ENCODE measurements at regions not wholly inside any gene's neighbourhood (a gene's known extent, or its start where the extent isn't known, plus 50 kb on each side); places are given as distances from the start of the nearest gene placed in this dataset.

GRCh38 chr11:128343135-128343514, 244.2 kb downstream of the ETS1 start:
- H3K27ac ChIP-seq, result peak overlapping the region; percentile 67 to 70

DNA sequence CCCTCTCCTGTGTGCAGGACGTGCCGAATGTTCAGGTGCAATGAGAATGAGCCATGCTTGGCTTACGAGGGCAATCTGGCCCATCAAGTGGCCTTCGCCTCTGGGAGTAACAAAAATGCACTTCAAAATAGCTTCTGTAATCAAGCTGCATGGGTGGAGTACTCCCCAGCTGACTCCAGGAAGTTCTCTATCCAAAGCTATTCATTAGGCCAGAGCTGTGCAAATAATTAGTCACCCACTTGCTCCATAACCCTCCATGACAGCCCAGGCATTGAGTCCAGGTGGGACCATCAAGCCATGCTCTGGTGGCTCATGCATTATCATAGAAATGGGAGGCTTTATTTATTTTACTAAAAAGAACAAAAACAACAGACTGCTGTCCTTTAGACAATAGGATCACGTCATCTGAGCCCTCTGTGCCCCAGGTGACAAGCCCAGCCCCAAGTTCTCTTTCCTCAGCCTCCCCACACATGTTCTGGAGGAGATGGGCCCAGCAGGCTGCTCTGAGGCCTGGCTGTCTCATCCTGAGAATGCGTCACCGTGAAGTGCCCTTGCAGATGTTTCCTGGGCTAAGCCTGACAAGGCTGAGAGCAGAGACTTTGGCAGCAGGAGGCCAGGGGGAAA, 244.7 kb downstream of the ETS1 start:
- TF ChIP-seq CTCF (IDR thresholded peaks at IDR 0.05), result no peak

More at GRCh38 chr11:128343135-128343514, 244.2 kb downstream of the ETS1 start:
- Histone ChIP-seq H3K36me3 (no peaks in the 10 kb centered on the region), H3K4me1 (peaks cover 4 to 29% of the 10 kb centered on the region in 2 donors), H3K9me3 (no peaks in the 10 kb centered on the region), H3K4me3 (no peak overlapping the region), H3K27me3 (no peaks in the 10 kb centered on the region)
- no peak for ATAC-seq
- intact Hi-C loops (cut with DNase I), result no loop called here
- TF ChIP-seq CTCF (IDR thresholded peaks at IDR 0.05), result no peak
- no peak for DNase-seq

DNA sequence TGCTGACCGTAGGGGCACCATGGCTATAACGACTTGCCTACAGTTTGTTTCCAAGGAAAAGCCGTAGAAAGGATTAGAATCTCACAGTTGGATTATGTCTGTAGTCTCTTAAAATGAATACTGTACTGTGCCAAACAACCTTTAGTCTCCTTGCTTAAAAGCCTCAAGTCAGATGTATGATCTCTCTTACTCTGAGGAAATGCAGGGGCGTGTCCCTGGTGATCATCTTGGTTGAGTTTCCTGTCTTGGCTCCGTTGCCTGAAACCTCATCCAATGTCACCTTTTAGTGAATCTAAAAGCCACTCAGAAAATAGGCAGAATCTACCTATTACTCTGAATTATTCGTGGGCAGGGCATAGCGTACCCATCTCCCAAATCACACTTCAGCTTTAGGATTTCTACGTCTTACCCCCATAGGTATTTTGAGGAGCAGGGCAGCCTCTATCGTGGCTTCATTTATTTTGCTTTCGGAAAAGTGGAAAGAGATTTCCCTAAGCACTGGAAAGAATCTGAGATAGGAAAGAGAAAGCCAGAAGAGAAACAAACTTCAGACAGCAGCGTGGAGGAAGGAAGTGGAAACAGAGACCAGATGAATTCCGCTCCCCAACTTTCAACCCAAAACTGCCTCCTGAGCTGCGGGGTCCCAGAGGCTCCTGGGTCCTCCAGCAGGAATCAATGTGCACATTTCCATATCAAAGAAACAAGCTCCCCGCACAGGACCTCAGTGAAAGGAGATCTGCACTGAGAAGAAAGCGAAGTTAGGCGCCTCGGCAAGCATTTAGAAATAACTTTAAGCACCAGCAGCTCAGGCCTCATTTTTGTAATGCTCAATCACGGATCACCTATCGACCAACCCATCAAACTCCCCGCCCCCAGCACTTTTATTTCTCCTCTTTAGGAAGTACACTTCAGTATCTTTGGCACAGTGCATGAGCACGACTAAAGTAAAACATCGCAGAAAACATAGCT, 245.8 kb downstream of the ETS1 start:
- intact Hi-C loops (cut with DNase I), result no loop called here
- Histone ChIP-seq H3K4me1 (peaks cover 4 to 29% of the 10 kb centered on the region in 2 donors), H3K36me3 (no peaks in the 10 kb centered on the region), H3K27me3 (no peaks in the 10 kb centered on the region), H3K9me3 (no peaks in the 10 kb centered on the region), H3K27ac (peak overlapping the region; percentile 67 to 70), H3K4me3 (no peak overlapping the region)
- DNase-seq (no peak), ATAC-seq (no peak)
- TF ChIP-seq CTCF (IDR thresholded peaks at IDR 0.05), result no peak

More for the DNA sequence above, 244.7 kb downstream of the ETS1 start:
- ATAC-seq (peak; percentile 97), DNase-seq (peak in 2 of 4 donors; percentile 37 to 74)
- intact Hi-C loops (cut with DNase I), result no loop called here
- H3K27ac ChIP-seq, result peak overlapping the region; percentile 67 to 70
- no peak overlapping the region for H3K4me3 ChIP-seq
- no peaks in the 10 kb centered on the region for H3K36me3 ChIP-seq
- no peaks in the 10 kb centered on the region for H3K27me3 ChIP-seq
- peaks cover 4 to 29% of the 10 kb centered on the region in 2 donors for H3K4me1 ChIP-seq
- no peaks in the 10 kb centered on the region for H3K9me3 ChIP-seq

DNA sequence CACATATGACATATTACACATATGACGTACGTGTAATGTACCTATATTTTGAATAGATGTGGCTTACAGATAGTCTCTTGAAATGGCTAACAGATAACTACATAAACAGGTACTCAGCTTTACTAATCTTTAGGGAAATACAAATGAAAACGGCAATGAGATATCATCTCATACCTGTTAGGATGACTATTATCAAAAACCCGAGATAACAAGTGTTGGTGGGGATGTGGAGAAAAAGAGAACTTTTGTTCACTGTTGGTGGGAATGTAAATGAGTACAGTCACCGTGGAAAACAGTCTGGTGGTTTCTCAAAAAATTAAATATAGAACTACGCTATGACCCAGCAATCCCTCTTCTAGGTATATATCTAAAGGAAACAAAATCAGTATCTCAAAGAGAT, 247.6 kb downstream of the ETS1 start:
- intact Hi-C loops (cut with DNase I), result no loop called here

More for the DNA sequence above, 247.6 kb downstream of the ETS1 start:
- Histone ChIP-seq H3K36me3 (no peaks in the 10 kb centered on the region), H3K4me3 (no peak overlapping the region), H3K27ac (no peak overlapping the region), H3K4me1 (peaks cover 4 to 34% of the 10 kb centered on the region in 2 donors), H3K27me3 (no peaks in the 10 kb centered on the region), H3K9me3 (no peaks in the 10 kb centered on the region)
- DNase-seq (no peak), ATAC-seq (no peak)
- TF ChIP-seq CTCF (IDR thresholded peaks at IDR 0.05), result no peak
